ENCODE measurements at regions not wholly inside any gene's neighbourhood (a gene's known extent, or its start where the extent isn't known, plus 50 kb on each side); places are given as distances from the start of the nearest gene placed in this dataset.
"Not testable (repeated sequence)": the region's sequence is repeated elsewhere in the genome, so short reads cannot be mapped to it uniquely, and the experiment has no call there.

- FAIRE-seq = no peak
- TF ChIP-seq CTCF (IDR thresholded peaks at IDR 0.05; ENCODE audit: insufficient read depth, missing control alignments) = no peak
- DNase-seq (ENCODE audit: insufficient read length, low spot score) = no peak
These were observed 84.0 kb upstream of the LRFN2 start for GRCh38 chr6:40671001-40671693.

GRCh38 chr6:40669343-40669742, 82.2 kb upstream of the LRFN2 start:
- no peak for TF ChIP-seq CTCF (IDR thresholded peaks at IDR 0.05; ENCODE audit: insufficient read depth, missing control alignments)
- FAIRE-seq (no peak), DNase-seq (ENCODE audit: insufficient read length, low spot score) (no peak)

GRCh38 chr6:40668203-40668602, 81.0 kb upstream of the LRFN2 start:
- no peak for TF ChIP-seq CTCF (IDR thresholded peaks at IDR 0.05; ENCODE audit: insufficient read depth, missing control alignments)

GRCh38 chr6:40666530-40666929, 79.4 kb upstream of the LRFN2 start:
- TF ChIP-seq CTCF (IDR thresholded peaks at IDR 0.05; ENCODE audit: insufficient read depth, missing control alignments) = no peak
- no peak for FAIRE-seq

More at GRCh38 chr6:40668203-40668602, 81.0 kb upstream of the LRFN2 start:
- no peak for DNase-seq (ENCODE audit: insufficient read length, low spot score)
- FAIRE-seq = no peak

GRCh38 chr6:40661726-40662125, 74.6 kb upstream of the LRFN2 start:
- DNase-seq (ENCODE audit: insufficient read length, low spot score) = no peak
- TF ChIP-seq CTCF (IDR thresholded peaks at IDR 0.05; ENCODE audit: insufficient read depth, missing control alignments) = no peak
- FAIRE-seq = no peak

More at GRCh38 chr6:40666530-40666929, 79.4 kb upstream of the LRFN2 start:
- DNase-seq (ENCODE audit: insufficient read length, low spot score) = no peak

- FAIRE-seq; DNase-seq (ENCODE audit: insufficient read length, low spot score): not testable (repeated sequence)
These were observed 69.6 kb upstream of the LRFN2 start for GRCh38 chr6:40656772-40657171.

GRCh38 chr6:40654828-40655227, 67.7 kb upstream of the LRFN2 start:
- no peak for DNase-seq (ENCODE audit: insufficient read length, low spot score)
- no peak for TF ChIP-seq CTCF (IDR thresholded peaks at IDR 0.05; ENCODE audit: insufficient read depth, missing control alignments)
- FAIRE-seq = peak; percentile 11
